ENCODE measurements at regions not wholly inside any gene's neighbourhood (a gene's known extent, or its start where the extent isn't known, plus 50 kb on each side); places are given as distances from the start of the nearest gene placed in this dataset.

- no peak overlapping the region for H3K56ac ChIP-seq (replicated peaks; ENCODE audit: insufficient read length, low read depth, low read length)
- no peak overlapping the region for H4K8ac ChIP-seq (ENCODE audit: extremely low read depth, insufficient read depth, low read length)
- ChIA-PET CTCF (ENCODE audit: partially characterized antibody) (interaction anchor here (0.6 to 1.3 kb wide), 4 partner anchors 9 to 442 kb away, joined by 3 to 6 read pairs (median 4); no protein-coding TSS in a partner anchor), POLR2A (ENCODE audit: partially characterized antibody) (no interaction called here)
- no peaks in the 10 kb centered on the region for H3K23me2 ChIP-seq (ENCODE audit: low read depth, low read length)
- H4K91ac ChIP-seq (replicated peaks; ENCODE audit: insufficient read length, low read length): no peak overlapping the region
- H2AK5ac ChIP-seq (ENCODE audit: low read depth, low read length): no peak overlapping the region
- DNase-seq (ENCODE audit: low read depth in 1 of 2, low spot score in 2 of 2): no peak
- no peaks in the 10 kb centered on the region for H3K36me3 ChIP-seq (ENCODE audit: control insufficient read depth in 2 of 4, insufficient read depth in 4 of 4, low read length in 3 of 4)
- H3K27ac ChIP-seq (ENCODE audit: low read depth, low read length): no peak overlapping the region
- H3K79me1 ChIP-seq (ENCODE audit: low read depth, low read length): no peaks in the 10 kb centered on the region
- peak overlapping the region; percentile 53; the same call in 1 of the 2 replicates for H2AFZ ChIP-seq (ENCODE audit: low read length)
- H3K27me3 ChIP-seq (replicated peaks in 1 of 4; ENCODE audit: control insufficient read depth in 3 of 4, extremely low read depth in 1 of 4, insufficient read depth in 3 of 4, low read length in 3 of 4): no peaks in the 10 kb centered on the region
- no peak overlapping the region for H2BK15ac ChIP-seq (ENCODE audit: low read length)
- no peak overlapping the region for H3K18ac ChIP-seq (ENCODE audit: extremely low read depth, low read length)
- H2BK5ac ChIP-seq (ENCODE audit: low read depth, low read length): no peak overlapping the region
- H3K9me3 ChIP-seq (ENCODE audit: insufficient read depth in 2 of 2, low read depth in 1 of 2, low read length in 1 of 2): no peaks in the 10 kb centered on the region
- no peak overlapping the region for H2BK20ac ChIP-seq (ENCODE audit: low read length)
- H2BK12ac ChIP-seq (ENCODE audit: low read depth, low read length): no peak overlapping the region
- no peak overlapping the region for H2BK120ac ChIP-seq (replicated peaks; ENCODE audit: low read depth, low read length)
- H3K4ac ChIP-seq (replicated peaks; ENCODE audit: insufficient read length, low read depth, low read length): no peak overlapping the region
- no peak overlapping the region for H3K14ac ChIP-seq (ENCODE audit: insufficient read length)
- no peak overlapping the region for H3K23ac ChIP-seq (ENCODE audit: insufficient read length)
- no peak overlapping the region for H3K4me2 ChIP-seq (ENCODE audit: insufficient read depth in 1 of 2, low read depth in 2 of 2, low read length in 2 of 2)
- no peaks in the 10 kb centered on the region for H3K4me1 ChIP-seq (replicated peaks in 1 of 4; ENCODE audit: control insufficient read depth in 3 of 4, insufficient read depth in 4 of 4, low read length in 3 of 4)
- 91% methylated on average over 5 of the region's 5 CpGs; no CpG with 5 or more reads in 1 of the 2 experiments for WGBS, 2 experiments (ENCODE audit: extremely low coverage in 1 of 2, insufficient coverage in 1 of 2, insufficient read length in 1 of 2, insufficient replicate concordance in 2 of 2, low coverage in 1 of 2, low lambda C conversion rate in 2 of 2, missing lambda C conversion rate in 1 of 2)
- no peak for FAIRE-seq
- H3K4me3 ChIP-seq (ENCODE audit: extremely low read depth in 1 of 4, insufficient read depth in 2 of 4, low read depth in 3 of 4, low read length in 4 of 4): no peak overlapping the region
- TF ChIP-seq CEBPB (IDR thresholded peaks at IDR 0.05; ENCODE audit: low read depth, low read length) (no peak), TBP (IDR thresholded peaks at IDR 0.05; ENCODE audit: low read depth, low read length) (no peak), CTBP2 (IDR thresholded peaks at IDR 0.05; ENCODE audit: borderline replicate concordance, insufficient read depth, insufficient read length, low read length) (no peak), GABPA (IDR thresholded peaks at IDR 0.05; ENCODE audit: borderline replicate concordance, insufficient read depth, low read length) (no peak), NRF1 (IDR thresholded peaks at IDR 0.05; ENCODE audit: low read depth, low read length) (no peak), ZNF274 (IDR thresholded peaks at IDR 0.05; ENCODE audit: borderline replicate concordance, extremely low read depth, low read length) (no peak), MAFK (IDR thresholded peaks at IDR 0.05; ENCODE audit: low read depth, low read length) (no peak), RAD21 (IDR thresholded peaks at IDR 0.05 in 1 of 2, conservative IDR thresholded peaks at IDR 0.05 in 1 of 2; ENCODE audit: low read depth in 2 of 2, low read length in 2 of 2) (no peak), JUND (IDR thresholded peaks at IDR 0.05; ENCODE audit: low read length) (no peak), MAX (IDR thresholded peaks at IDR 0.05) (no peak), POLR2AphosphoS5 (IDR thresholded peaks at IDR 0.05; ENCODE audit: low read depth, low read length) (no peak), SIRT6 (IDR thresholded peaks at IDR 0.05; ENCODE audit: low read length) (no peak), SP4 (IDR thresholded peaks at IDR 0.05; ENCODE audit: low read length) (no peak)
- no peak overlapping the region for H3K9ac ChIP-seq (replicated peaks in 1 of 4; ENCODE audit: extremely low read depth in 1 of 4, low read depth in 3 of 4, low read length in 3 of 4)
- H4K5ac ChIP-seq (ENCODE audit: insufficient read length, low read depth, low read length): no peak overlapping the region
- H3K79me2 ChIP-seq (ENCODE audit: control insufficient read depth in 1 of 2, insufficient read depth in 2 of 2, low read length in 2 of 2): no peaks in the 10 kb centered on the region
- H4K20me1 ChIP-seq (replicated peaks in 1 of 2; ENCODE audit: control insufficient read depth in 1 of 2, insufficient read depth in 2 of 2, low read length in 2 of 2): no peaks in the 10 kb centered on the region
Measured at GRCh38 chr3:3641877-3642455, 157.3 kb upstream of the LRRN1 start.

Data from H1 (cell line).